ENCODE measurements at regions not wholly inside any gene's neighbourhood (a gene's known extent, or its start where the extent isn't known, plus 50 kb on each side); places are given as distances from the start of the nearest gene placed in this dataset.

- DNase-seq (ENCODE audit: low spot score), result peak; percentile 17
Observed at GRCh38 chr5:158026304-158027031, 167.5 kb upstream of the CLINT1 start.

- no peak for DNase-seq (ENCODE audit: low spot score)
Observed at GRCh38 chr5:158023266-158023665, 164.3 kb upstream of the CLINT1 start.

- no peak for DNase-seq (ENCODE audit: low spot score)
Observed at GRCh38 chr5:158022837-158023236, 163.9 kb upstream of the CLINT1 start.

DNA sequence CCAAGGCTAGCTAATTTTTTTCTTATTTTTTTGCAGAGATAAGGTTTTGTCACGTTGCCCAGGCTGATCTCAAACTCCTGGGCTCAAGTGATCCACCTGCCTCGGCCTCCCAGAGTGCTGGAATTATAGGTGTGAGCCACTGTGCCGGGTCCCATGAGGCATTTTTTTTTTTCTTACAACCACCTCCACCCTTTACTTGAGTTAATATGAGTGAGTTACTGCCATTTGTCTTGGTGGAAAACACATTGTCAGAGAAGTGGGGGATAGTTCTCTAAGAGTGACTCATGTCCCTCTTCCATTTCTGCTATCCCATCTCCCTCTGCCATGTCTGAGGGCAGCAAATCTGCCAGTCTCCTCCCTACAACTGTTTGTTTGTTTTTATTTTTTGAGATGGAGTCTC, 163.4 kb upstream of the CLINT1 start:
- no peak for DNase-seq (ENCODE audit: low spot score)

DNA sequence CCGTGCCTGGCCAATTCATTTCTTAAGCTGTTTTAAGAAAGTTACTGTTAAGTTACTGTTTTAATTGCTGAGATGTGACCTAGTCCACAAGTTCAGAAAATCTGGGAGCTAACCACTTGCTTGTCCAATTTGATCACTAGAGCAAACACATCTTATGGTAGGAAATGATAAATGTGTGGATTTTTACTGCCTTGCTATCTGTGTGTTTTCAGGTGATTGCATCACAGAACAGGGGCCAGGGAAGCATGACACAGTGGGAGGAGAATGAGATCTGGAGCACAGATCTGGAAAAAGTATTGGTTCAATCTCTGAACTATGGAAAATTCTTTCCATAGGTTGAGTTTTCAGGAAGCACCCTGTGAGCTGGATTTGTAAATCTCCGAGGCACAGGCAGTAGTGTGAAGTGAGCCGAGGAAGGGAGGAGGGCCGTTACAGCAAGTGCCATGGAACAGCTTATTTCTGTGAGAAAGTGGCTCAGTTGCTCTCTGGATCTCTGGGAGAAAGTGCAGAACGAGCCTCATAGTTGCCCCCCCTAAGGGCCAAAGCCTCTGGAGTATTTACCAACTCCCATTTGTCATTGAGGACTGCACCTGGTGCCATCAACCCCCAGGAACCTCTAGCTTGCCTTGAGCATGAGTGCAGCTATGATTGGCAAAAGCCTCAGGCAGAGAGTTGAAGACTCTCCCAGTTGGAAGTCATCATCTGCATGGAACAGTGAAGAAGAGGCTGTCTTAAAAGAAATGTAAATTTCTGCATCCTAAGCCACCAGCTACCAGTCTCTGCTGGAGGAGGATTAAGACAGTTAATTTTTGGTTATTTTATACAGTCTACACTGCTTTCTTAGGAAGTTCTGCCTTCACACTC, 161.8 kb upstream of the CLINT1 start:
- no peak for DNase-seq (ENCODE audit: low spot score)

GRCh38 chr5:158017469-158017868, 158.5 kb upstream of the CLINT1 start:
- DNase-seq (ENCODE audit: low spot score), result no peak

DNA sequence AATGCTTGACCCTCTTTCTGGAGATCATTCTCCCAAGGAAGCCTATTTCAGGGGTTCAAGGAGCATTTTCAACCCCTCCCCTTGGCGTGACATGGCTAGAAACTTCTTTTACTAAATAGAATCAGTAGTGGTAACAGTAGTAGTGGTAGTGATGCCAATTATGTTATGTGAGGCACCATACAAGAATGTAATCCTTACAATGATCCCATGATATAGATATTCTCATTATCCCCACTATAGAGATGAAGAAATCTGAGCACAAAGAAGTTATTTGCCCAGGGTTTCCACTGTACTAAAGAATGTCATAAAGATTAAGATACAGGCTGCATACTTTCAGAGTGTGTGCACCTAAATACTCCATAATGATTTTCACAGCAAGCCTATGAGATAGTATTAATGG, 155.4 kb upstream of the CLINT1 start:
- DNase-seq (ENCODE audit: low spot score), result no peak

GRCh38 chr5:158013939-158014338, 155.0 kb upstream of the CLINT1 start:
- DNase-seq (ENCODE audit: low spot score), result no peak

DNA sequence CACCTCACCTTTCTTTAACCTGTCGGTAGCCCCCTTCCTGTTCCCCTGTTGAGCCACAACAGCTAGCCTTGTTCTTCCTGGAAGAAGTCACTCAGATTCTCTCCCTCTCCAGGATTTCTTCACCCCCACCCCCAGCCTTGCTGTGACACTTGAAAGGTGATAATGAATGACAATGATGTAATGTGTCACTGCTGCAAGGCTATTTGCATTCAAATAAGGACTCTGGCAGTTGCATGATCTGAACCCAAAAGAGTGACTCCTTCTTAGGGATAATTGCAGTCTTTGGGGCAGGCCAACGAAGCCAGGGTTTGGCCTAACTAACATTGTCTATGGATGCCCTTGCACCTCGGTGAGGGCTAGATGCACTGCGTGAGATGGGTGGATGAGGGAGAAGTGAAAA, 154.4 kb upstream of the CLINT1 start:
- no peak for DNase-seq (ENCODE audit: low spot score)

DNA sequence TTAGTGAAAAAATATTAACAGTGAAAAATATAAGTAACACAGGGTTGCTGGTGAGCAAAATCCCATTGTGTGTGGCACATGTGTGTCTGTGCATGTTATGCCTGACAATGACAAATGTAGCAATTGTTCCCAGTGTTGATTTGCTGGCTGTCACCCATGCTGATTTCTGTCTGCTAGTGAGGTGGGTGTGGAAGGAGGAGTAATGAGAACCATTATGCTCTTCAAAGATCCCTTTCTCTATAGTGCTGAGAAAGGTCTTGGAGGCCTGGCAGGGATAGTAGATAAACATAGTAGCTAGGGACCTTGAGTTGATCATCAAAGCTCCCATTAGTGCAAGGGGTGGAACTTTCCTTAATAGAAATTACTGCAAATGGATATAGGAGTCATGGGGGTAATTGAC, 152.5 kb upstream of the CLINT1 start:
- no peak for DNase-seq (ENCODE audit: low spot score)

DNA sequence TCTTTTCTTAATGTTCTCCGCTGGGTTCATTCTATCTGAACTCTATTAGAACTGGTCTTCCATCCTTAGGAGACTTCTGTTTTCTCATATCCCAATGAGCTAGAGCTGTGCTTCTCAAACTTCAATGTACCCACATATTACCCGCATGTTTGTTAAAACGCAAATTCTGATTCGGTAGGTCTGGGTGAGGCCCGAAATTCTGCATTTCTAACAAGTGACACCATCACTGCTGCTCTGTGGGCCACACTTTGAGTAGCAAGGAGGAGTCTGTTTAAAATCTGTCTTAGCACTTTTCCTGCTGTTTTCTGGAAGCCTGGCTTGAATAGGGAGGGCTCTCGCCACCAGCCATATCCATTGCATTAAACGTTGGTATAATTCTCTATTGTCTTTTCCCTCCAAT, 151.9 kb upstream of the CLINT1 start:
- DNase-seq (ENCODE audit: low spot score), result no peak

DNA sequence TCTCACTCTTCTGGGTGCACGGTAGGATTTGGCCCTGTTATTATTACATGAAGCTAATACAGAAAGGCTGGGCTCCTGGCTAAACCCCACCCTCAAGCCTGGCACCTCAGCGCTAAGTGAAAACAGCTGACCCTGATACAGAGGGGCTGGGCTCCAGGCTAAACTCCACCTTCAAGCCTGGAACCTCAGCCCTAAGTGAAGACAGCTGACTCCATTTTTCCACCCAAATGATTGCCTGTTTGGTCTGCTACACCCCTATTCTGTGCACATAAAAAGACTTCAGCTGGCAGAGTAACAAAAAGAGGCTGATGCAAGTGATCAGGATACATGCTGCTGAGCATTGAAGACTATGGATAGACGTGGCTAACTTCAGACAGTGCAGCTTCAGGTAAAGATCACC, 148.4 kb upstream of the CLINT1 start:
- no peak for DNase-seq (ENCODE audit: low spot score)

DNA sequence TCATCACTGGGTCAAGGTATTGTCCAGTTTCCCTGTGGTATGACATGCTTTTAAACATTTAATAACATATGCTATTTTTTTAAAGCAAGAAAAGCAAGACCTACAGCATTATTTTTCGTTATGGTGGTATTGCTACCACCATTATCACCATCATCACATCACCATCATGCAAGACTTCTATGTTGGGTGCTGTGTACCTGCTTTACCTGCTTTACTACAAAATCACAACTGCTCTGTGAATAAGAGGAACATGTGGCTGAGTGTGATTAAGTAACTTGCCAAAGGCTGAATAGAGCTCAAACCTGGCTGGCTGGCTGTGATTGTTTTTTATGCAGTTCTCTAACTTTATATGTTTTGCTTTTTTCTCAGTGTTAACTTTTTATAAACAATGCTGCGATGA, 140.8 kb upstream of the CLINT1 start:
- DNase-seq (ENCODE audit: low spot score), result no peak

DNA sequence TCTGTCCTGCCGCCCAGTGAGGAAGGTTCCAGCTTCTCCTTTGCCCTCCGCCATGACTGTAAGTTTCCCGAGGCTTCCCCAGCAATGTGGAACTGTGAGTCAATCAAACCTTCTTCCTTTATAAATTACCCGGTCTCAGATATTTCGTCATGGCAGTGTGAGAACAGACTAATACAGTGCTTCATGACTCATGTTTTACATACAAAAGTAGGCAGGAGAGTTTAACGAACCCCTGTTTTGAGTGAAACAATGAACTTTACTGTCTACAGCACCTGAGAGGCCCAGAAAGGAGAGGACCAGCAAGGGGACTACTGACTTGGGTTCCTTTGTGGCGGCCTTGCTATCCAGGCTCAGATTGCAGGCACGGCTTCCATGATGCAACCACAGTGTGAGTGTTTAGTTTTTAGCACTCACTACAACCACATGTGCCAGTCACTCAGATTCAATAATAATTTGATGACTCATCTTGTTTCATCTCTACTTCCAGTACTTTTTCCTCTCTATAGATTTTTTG, 139.1 kb upstream of the CLINT1 start:
- DNase-seq (ENCODE audit: low spot score), result peak; percentile 34

DNA sequence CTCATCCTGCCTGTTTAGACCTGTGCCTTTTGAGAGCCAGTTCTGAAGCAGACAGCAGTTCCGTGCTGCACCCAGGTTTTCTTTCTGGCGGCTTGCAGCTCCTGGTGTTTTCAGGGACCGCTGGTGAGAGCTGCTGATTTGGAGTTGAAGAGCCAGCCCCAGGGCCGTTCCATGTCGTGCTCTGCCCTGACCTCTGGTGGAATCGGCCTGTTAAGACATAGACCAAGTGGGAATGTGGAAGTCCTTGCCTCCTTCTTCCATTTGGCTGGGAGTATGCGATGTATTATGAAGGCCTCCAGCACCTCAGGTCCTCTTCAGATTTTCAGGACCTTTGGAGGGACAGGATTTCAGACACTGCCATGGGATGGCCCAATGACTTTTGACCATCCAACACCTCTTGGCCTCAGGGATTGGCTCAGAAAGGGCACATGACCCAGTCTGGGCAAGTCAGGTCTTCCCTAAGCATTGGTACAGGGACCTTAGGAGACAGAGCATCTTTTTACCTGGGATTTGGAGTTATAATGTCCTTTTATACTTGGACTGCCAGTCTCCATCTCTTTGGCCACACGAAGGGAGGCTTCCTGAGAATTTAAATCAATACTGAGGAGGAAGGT, 136.1 kb upstream of the CLINT1 start:
- DNase-seq (ENCODE audit: low spot score), result peak; percentile 64

- peak; percentile 14 for DNase-seq (ENCODE audit: low spot score)
Observed at GRCh38 chr5:157993986-157994691, 135.2 kb upstream of the CLINT1 start.

GRCh38 chr5:157993201-157993600, 134.3 kb upstream of the CLINT1 start:
- DNase-seq (ENCODE audit: low spot score), result no peak

GRCh38 chr5:157990583-157991181, 131.7 kb upstream of the CLINT1 start:
- DNase-seq (ENCODE audit: low spot score), result no peak

GRCh38 chr5:157989296-157989695, 130.4 kb upstream of the CLINT1 start:
- DNase-seq (ENCODE audit: low spot score), result no peak

- no peak for DNase-seq (ENCODE audit: low spot score)
Observed at GRCh38 chr5:157987259-157987658, 128.3 kb upstream of the CLINT1 start.

DNA sequence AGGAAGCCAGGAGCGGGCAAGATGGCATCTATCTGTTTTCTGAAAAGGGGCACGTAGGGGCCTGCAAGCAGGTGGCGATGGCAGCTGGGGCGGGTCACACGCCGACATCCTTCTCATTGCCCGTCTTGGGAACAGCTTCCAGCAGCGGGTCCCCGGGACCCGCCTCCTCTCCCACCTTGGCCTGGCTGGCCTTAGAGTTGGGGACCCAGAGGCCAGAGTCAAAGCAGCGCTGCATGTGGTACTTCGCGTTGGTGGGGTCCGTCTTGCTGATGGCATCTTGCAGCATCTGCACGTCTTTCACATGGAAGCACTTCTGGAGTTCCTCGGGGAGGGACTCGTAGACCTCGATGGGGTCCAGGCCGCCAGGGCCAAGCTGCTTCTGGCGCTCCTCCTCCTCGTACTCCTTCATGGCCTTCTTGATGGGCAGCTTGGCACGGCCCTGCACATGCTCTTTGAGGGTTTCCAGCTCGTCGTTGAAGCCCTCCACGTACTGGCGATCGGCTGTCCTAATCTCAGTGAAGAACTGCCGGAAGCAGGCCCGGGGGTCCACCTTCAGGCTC, 127.6 kb upstream of the CLINT1 start:
- no peak for DNase-seq (ENCODE audit: low spot score)

Data from A172 (cell line).